Keratinocyte (primary cell): ENCODE measurements at regions not wholly inside any gene's neighbourhood (a gene's known extent, or its start where the extent isn't known, plus 50 kb on each side); places are given as distances from the start of the nearest gene placed in this dataset.

ENCODE experiments used
- DNase-seq: peaks from one replicate; pipeline ENCODE4 v3.0.0-alpha.2; 2011; ENCODE audit warnings: low read depth, missing footprints, low spot score
- FAIRE-seq: peaks from 2 replicates; lab custom pipeline; 2011; peaks lifted over from hg19 to GRCh38; lab: Jason Lieb, UNC
- H2AFZ ChIP-seq: 2 replicates; pipeline ENCODE4 v1.6.0; 2012; ENCODE audit warnings: low read length, control low read depth, inconsistent platforms; ENCODE audit not compliant: control insufficient read depth
- H3K27ac ChIP-seq: 2 replicates; pipeline ENCODE4 v1.5.1; 2011; ENCODE audit warnings: low read length; ENCODE audit not compliant: control insufficient read depth, insufficient read depth
- H3K27me3 ChIP-seq: 3 replicates; pipeline ENCODE4 v1.6.0; 2011; ENCODE audit warnings: low read length; ENCODE audit not compliant: control insufficient read depth, insufficient read depth; ENCODE audit errors: extremely low read depth
- H3K36me3 ChIP-seq, 2 experiments: 2 replicates in 1 of 2; 3 replicates in 1 of 2; pipeline ENCODE4 v1.5.1; 2011; ENCODE audit warnings: low read length in 2 of 2, mild to moderate bottlenecking in 1 of 2; ENCODE audit not compliant: control insufficient read depth in 2 of 2, insufficient read depth in 2 of 2; ENCODE audit errors: extremely low read depth in 1 of 2
- H3K4me1 ChIP-seq: 3 replicates; pipeline ENCODE4 v1.5.1; 2011; ENCODE audit warnings: low read length; ENCODE audit not compliant: control insufficient read depth, insufficient read depth; ENCODE audit errors: extremely low read depth
- H3K4me2 ChIP-seq: 3 replicates; pipeline ENCODE4 v1.6.0; 2011; ENCODE audit warnings: low read depth, low read length; ENCODE audit not compliant: control insufficient read depth, insufficient read depth; ENCODE audit errors: extremely low read depth
- H3K4me3 ChIP-seq, 3 experiments: fragments of 200-600 bp in 1 of 3; sonication (generic) in 1 of 3; 2 replicates in 2 of 3; 3 replicates in 1 of 3; pipeline ENCODE4 v1.5.1; 2011 to 2016; ENCODE audit warnings: low read length in 3 of 3, mild to moderate bottlenecking in 3 of 3, control low read depth in 2 of 3, inconsistent platforms in 1 of 3, low read depth in 1 of 3, mixed read lengths in 1 of 3, mixed run types in 1 of 3, moderate library complexity in 1 of 3; ENCODE audit not compliant: control insufficient read depth in 2 of 3, insufficient read depth in 2 of 3; ENCODE audit errors: extremely low read depth in 1 of 3
- H3K79me2 ChIP-seq: 2 replicates; pipeline ENCODE4 v1.6.0; 2012; ENCODE audit warnings: low read length; ENCODE audit not compliant: control insufficient read depth, insufficient read depth
- H3K9ac ChIP-seq: 3 replicates; pipeline ENCODE4 v1.6.0; 2011; ENCODE audit warnings: low read length; ENCODE audit not compliant: control insufficient read depth, insufficient read depth; ENCODE audit errors: extremely low read depth
- H3K9me1 ChIP-seq: 3 replicates; pipeline ENCODE4 v1.6.0; 2011; ENCODE audit warnings: low read length; ENCODE audit not compliant: control insufficient read depth, insufficient read depth; ENCODE audit errors: extremely low read depth
- H3K9me3 ChIP-seq: 2 replicates; pipeline ENCODE4 v1.5.1; 2012; ENCODE audit warnings: low read depth, low read length; ENCODE audit not compliant: control insufficient read depth
- H4K20me1 ChIP-seq: 3 replicates; pipeline ENCODE4 v1.6.0; 2011; ENCODE audit warnings: low read length; ENCODE audit not compliant: control insufficient read depth, insufficient read depth; ENCODE audit errors: extremely low read depth
- EZH2 ChIP-seq: IDR thresholded peaks from one replicate; pipeline ENCODE4 v1.6.1; 2012; ENCODE audit warnings: inconsistent platforms, mild to moderate bottlenecking, low read length, moderate library complexity
- dilution Hi-C: fragments of 300-500 bp; cut with MboI; formaldehyde crosslinking; loops from one replicate; pipeline ENCODE4 v1.7.0; 2020; ENCODE audit warnings: low sequenced_read_pairs; ENCODE audit not compliant: extremely low pct_ligation_motif_present
- TF ChIP-seq, protein P1 (sequence below), 3 experiments: IDR thresholded peaks in 1 of 3; conservative IDR thresholded peaks in 1 of 3; optimal IDR thresholded peaks in 1 of 3; 2 replicates in 2 of 3; 3 replicates in 1 of 3; pipeline versions ENCODE3 to v1.5.1; 2011; ENCODE audit warnings: low read length in 3 of 3, mild to moderate bottlenecking in 3 of 3, moderate library complexity in 2 of 3, control low read depth in 1 of 3, inconsistent platforms in 1 of 3; ENCODE audit not compliant: insufficient read depth in 2 of 3; ENCODE audit errors: extremely low read depth in 1 of 3

DNA sequence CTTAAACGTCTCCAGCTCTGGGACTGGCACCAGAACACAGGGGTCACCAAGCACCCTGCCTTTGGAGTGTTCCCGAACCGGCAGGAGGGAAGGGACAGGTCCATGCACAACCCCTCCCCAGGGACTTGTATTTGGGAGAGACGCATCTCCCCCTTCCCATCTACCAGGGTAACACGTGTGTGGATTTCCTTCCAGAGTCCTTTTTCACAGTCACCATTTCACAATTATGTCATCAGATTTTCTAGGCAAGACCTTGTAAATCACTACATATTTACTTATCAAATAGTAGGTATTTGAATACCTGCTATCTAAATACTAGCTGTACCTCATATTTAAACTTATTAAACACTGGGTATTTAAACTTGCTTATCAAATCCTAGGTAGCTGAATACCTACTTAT, 57.4 kb upstream of the AJAP1 start:
- Histone ChIP-seq H3K4me3 (no peak overlapping the region), H3K79me2 (no peaks in the 10 kb centered on the region), H3K27me3 (peaks cover 4% of the 10 kb centered on the region), H4K20me1 (no peaks in the 10 kb centered on the region), H3K4me2 (no peak overlapping the region), H3K36me3 (no peaks in the 10 kb centered on the region), H3K4me1 (no peaks in the 10 kb centered on the region), H3K9me3 (peaks cover 6% of the 10 kb centered on the region), H3K9me1 (no peaks in the 10 kb centered on the region), H3K9ac (no peak overlapping the region), H2AFZ (no peak overlapping the region), H3K27ac (no peak overlapping the region)
- dilution Hi-C loops: no loop called here
- no peak for TF ChIP-seq EZH2
- TF ChIP-seq, protein P1, sequence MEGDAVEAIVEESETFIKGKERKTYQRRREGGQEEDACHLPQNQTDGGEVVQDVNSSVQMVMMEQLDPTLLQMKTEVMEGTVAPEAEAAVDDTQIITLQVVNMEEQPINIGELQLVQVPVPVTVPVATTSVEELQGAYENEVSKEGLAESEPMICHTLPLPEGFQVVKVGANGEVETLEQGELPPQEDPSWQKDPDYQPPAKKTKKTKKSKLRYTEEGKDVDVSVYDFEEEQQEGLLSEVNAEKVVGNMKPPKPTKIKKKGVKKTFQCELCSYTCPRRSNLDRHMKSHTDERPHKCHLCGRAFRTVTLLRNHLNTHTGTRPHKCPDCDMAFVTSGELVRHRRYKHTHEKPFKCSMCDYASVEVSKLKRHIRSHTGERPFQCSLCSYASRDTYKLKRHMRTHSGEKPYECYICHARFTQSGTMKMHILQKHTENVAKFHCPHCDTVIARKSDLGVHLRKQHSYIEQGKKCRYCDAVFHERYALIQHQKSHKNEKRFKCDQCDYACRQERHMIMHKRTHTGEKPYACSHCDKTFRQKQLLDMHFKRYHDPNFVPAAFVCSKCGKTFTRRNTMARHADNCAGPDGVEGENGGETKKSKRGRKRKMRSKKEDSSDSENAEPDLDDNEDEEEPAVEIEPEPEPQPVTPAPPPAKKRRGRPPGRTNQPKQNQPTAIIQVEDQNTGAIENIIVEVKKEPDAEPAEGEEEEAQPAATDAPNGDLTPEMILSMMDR (optimal IDR thresholded peaks at IDR 0.05 in 1 of 3, IDR thresholded peaks at IDR 0.05 in 1 of 3, conservative IDR thresholded peaks at IDR 0.05 in 1 of 3; ENCODE audit: extremely low read depth in 1 of 3, insufficient read depth in 2 of 3, low read length in 3 of 3): no peak
- DNase-seq (no peak), FAIRE-seq (no peak)

DNA sequence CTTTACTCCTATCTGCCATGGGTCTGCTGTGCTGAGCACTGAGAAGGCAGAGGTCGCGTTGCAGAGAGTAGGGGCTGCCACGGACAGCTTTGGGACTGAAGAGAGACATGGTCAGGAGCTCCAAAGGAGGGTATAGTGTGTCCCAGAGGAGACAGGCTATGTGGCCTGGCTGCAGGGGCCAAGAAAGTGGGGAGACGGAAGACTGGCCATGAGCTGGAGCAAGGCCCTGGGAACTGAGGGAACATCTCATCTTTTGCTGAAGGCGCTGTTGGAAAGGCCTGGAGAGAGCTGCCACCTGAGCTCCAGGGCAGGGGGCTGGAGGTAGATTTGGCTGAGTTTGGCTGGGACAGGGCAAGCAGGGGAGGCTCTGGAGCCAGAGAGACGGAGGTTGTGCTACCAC, 55.8 kb upstream of the AJAP1 start:
- DNase-seq (no peak), FAIRE-seq (no peak)
- peaks cover 4% of the 10 kb centered on the region for H3K27me3 ChIP-seq
- H3K79me2 ChIP-seq: no peaks in the 10 kb centered on the region
- no peaks in the 10 kb centered on the region for H4K20me1 ChIP-seq
- H3K36me3 ChIP-seq: no peaks in the 10 kb centered on the region
- H3K9me1 ChIP-seq: no peaks in the 10 kb centered on the region
- H2AFZ ChIP-seq: no peak overlapping the region
- no peak for TF ChIP-seq EZH2
- TF ChIP-seq, protein P1 (optimal IDR thresholded peaks at IDR 0.05 in 1 of 3, IDR thresholded peaks at IDR 0.05 in 1 of 3, conservative IDR thresholded peaks at IDR 0.05 in 1 of 3; ENCODE audit: extremely low read depth in 1 of 3, insufficient read depth in 2 of 3, low read length in 3 of 3): no peak
- no peak overlapping the region for H3K27ac ChIP-seq
- no peak overlapping the region for H3K4me2 ChIP-seq
- peaks cover 1% of the 10 kb centered on the region for H3K4me1 ChIP-seq
- no peak overlapping the region for H3K9ac ChIP-seq
- dilution Hi-C loops: no loop called here
- peaks cover 6% of the 10 kb centered on the region for H3K9me3 ChIP-seq
- H3K4me3 ChIP-seq: no peak overlapping the region
